ENCODE measurements at regions not wholly inside any gene's neighbourhood (a gene's known extent, or its start where the extent isn't known, plus 50 kb on each side); places are given as distances from the start of the nearest gene placed in this dataset.

DNA sequence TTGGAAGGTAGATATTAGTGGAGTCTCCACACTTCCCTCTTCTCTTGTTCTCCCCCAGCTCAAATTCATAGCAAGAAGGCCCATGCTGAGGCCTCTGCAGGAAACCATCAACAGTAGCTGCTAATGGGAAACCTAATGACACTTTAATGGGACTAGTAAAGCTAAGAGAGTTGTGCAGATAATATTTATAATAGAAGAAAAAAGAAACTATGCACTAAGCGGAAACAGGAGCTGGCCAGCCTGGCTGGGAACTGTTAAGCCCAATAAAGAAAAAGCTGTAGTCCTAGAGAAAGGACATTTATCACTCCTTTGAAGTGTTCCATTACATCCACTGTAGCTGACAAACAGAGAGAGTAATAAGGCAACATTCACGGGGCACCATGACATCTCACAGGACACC is 229.6 kb downstream of the IGSF11 start:
- Histone ChIP-seq H3K27me3 (ENCODE audit: insufficient read depth) (no peaks in the 10 kb centered on the region), H3K79me2 (ENCODE audit: insufficient read depth) (no peaks in the 10 kb centered on the region), H2AFZ (ENCODE audit: low read depth) (no peak overlapping the region), H3F3A (replicated peaks; ENCODE audit: insufficient read depth) (no peaks in the 10 kb centered on the region), H3K36me3 (replicated peaks in 1 of 2; ENCODE audit: control insufficient read depth in 1 of 2, insufficient read depth in 2 of 2, low read length in 1 of 2) (no peaks in the 10 kb centered on the region), H3K27ac (ENCODE audit: low read depth in 2 of 2, low read length in 1 of 2) (no peak overlapping the region), H3K4me3 (ENCODE audit: low read depth in 2 of 2, low read length in 1 of 2) (no peak overlapping the region), H3K9ac (no peak overlapping the region), H4K20me1 (ENCODE audit: insufficient read depth) (no peaks in the 10 kb centered on the region), H3K9me3 (no peaks in the 10 kb centered on the region), H3K9me2 (no peaks in the 10 kb centered on the region), H3K4me2 (no peak overlapping the region), H3K4me1 (ENCODE audit: control insufficient read depth in 1 of 2, insufficient read depth in 2 of 2, low read depth in 1 of 2, low read length in 1 of 2) (no peaks in the 10 kb centered on the region; a peak in 1 of 4 replicates)
- no peak for TF ChIP-seq RCOR1 (IDR thresholded peaks at IDR 0.05; ENCODE audit: low read length)
- no peak for TF ChIP-seq EZH2phosphoT487 (IDR thresholded peaks at IDR 0.05; ENCODE audit: borderline replicate concordance, low read depth)
- TF ChIP-seq IRF3 (IDR thresholded peaks at IDR 0.05; ENCODE audit: low read depth, low read length): no peak
- TF ChIP-seq, protein P1, sequence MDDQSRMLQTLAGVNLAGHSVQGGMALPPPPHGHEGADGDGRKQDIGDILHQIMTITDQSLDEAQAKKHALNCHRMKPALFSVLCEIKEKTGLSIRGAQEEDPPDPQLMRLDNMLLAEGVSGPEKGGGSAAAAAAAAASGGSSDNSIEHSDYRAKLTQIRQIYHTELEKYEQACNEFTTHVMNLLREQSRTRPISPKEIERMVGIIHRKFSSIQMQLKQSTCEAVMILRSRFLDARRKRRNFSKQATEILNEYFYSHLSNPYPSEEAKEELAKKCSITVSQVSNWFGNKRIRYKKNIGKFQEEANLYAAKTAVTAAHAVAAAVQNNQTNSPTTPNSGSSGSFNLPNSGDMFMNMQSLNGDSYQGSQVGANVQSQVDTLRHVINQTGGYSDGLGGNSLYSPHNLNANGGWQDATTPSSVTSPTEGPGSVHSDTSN (IDR thresholded peaks at IDR 0.05): no peak
- no peak for TF ChIP-seq POLR2AphosphoS5 (IDR thresholded peaks at IDR 0.05; ENCODE audit: low read depth, low read length)
- no peak for TF ChIP-seq MAX (IDR thresholded peaks at IDR 0.05; ENCODE audit: low read depth)
- TF ChIP-seq MXI1 (IDR thresholded peaks at IDR 0.05; ENCODE audit: low read depth, low read length): no peak
- TF ChIP-seq ELF1 (IDR thresholded peaks at IDR 0.05): no peak
- no peak for TF ChIP-seq FOXJ3 (CRISPR knock-in tag; IDR thresholded peaks at IDR 0.05)
- no peak for TF ChIP-seq GATA2 (CRISPR knock-in tag; IDR thresholded peaks at IDR 0.05)
- no peak for TF ChIP-seq NRF1 (IDR thresholded peaks at IDR 0.05; ENCODE audit: low read depth, low read length)
- TF ChIP-seq TAF1 (IDR thresholded peaks at IDR 0.05; ENCODE audit: borderline replicate concordance, low read depth, low read length): no peak
- TF ChIP-seq, protein P2, sequence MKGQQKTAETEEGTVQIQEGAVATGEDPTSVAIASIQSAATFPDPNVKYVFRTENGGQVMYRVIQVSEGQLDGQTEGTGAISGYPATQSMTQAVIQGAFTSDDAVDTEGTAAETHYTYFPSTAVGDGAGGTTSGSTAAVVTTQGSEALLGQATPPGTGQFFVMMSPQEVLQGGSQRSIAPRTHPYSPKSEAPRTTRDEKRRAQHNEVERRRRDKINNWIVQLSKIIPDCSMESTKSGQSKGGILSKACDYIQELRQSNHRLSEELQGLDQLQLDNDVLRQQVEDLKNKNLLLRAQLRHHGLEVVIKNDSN (IDR thresholded peaks at IDR 0.05; ENCODE audit: borderline replicate concordance, low read depth): no peak
- no peak for DNase-seq
- ChIA-PET POLR2A (no interaction called here), CTCF (interaction anchor here (1.3 kb wide), 1 partner anchor 639 kb away, joined by 3 read pairs; no protein-coding TSS in a partner anchor)
- 27% methylated on average over 2 of the region's 2 CpGs for WGBS (ENCODE audit: low lambda C conversion rate)

DNA sequence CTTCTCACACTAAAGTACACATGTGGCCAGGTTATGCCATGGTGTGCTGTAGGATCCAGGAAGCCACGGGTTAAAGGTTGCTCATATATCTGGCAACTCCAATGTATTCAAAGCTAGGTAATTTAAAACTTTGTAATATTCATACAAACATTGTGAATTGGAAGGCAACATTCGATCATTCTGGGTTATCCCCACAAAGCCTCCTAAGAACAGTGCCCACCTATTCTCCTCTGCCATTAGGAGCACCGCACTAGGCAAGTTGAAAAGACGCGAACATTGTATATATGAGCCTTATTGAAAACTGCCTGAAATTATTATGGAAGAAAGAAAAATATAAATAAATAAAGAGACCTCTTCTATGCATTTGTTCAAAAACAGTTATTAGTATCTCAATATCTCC is 228.2 kb downstream of the IGSF11 start:
- H3K4me3 ChIP-seq (ENCODE audit: low read depth in 2 of 2, low read length in 1 of 2): no peak overlapping the region
- TF ChIP-seq, protein P1 (IDR thresholded peaks at IDR 0.05): no peak
- TF ChIP-seq MEF2A (IDR thresholded peaks at IDR 0.05; ENCODE audit: borderline replicate concordance, low read depth) (no peak), SMC3 (IDR thresholded peaks at IDR 0.05; ENCODE audit: low read depth, low read length) (no peak), FOXM1 (IDR thresholded peaks at IDR 0.05; ENCODE audit: low read depth) (no peak), SIN3A (IDR thresholded peaks at IDR 0.05; ENCODE audit: borderline replicate concordance, low read depth, low read length) (no peak), EZH2phosphoT487 (IDR thresholded peaks at IDR 0.05; ENCODE audit: borderline replicate concordance, low read depth) (no peak), JUND (IDR thresholded peaks at IDR 0.05) (no peak), ELF1 (IDR thresholded peaks at IDR 0.05) (no peak), RAD21 (IDR thresholded peaks at IDR 0.05; ENCODE audit: low read length) (no peak), MXI1 (IDR thresholded peaks at IDR 0.05; ENCODE audit: low read depth, low read length) (no peak), REST (IDR thresholded peaks at IDR 0.05; ENCODE audit: low read depth, low read length) (no peak)
- H2AFZ ChIP-seq (ENCODE audit: low read depth): no peak overlapping the region
- H3K27ac ChIP-seq (ENCODE audit: low read depth in 2 of 2, low read length in 1 of 2): no peak overlapping the region
- H3K27me3 ChIP-seq (ENCODE audit: insufficient read depth): no peaks in the 10 kb centered on the region
- H3K9me2 ChIP-seq: no peaks in the 10 kb centered on the region
- no peaks in the 10 kb centered on the region; a peak in 1 of 4 replicates for H3K4me1 ChIP-seq (ENCODE audit: control insufficient read depth in 1 of 2, insufficient read depth in 2 of 2, low read depth in 1 of 2, low read length in 1 of 2)
- 62% methylated on average over 5 of the region's 5 CpGs for WGBS (ENCODE audit: low lambda C conversion rate)
- H3K4me2 ChIP-seq: no peak overlapping the region
- H3K79me2 ChIP-seq (ENCODE audit: insufficient read depth): no peaks in the 10 kb centered on the region
- POLR2A ChIA-PET: no interaction called here
- no peaks in the 10 kb centered on the region for H3K9me3 ChIP-seq
- no peaks in the 10 kb centered on the region for H3K36me3 ChIP-seq (replicated peaks in 1 of 2; ENCODE audit: control insufficient read depth in 1 of 2, insufficient read depth in 2 of 2, low read length in 1 of 2)
- H3K9ac ChIP-seq: no peak overlapping the region
- DNase-seq: no peak
- no peaks in the 10 kb centered on the region for H3F3A ChIP-seq (replicated peaks; ENCODE audit: insufficient read depth)
- CTCF ChIA-PET: interaction anchor here (0.9 to 1.3 kb wide), 2 partner anchors 11 to 641 kb away, joined by 3 read pairs; no protein-coding TSS in a partner anchor
- no peaks in the 10 kb centered on the region for H4K20me1 ChIP-seq (ENCODE audit: insufficient read depth)
